GM18873 (cell line): ENCODE measurements at regions not wholly inside any gene's neighbourhood (a gene's known extent, or its start where the extent isn't known, plus 50 kb on each side); places are given as distances from the start of the nearest gene placed in this dataset.

ENCODE experiments used
- ATAC-seq: cut with Tn5 transposase; IDR thresholded peaks from one replicate; pipeline ENCODE4 v1.9.1; 2021; ENCODE audit warnings: mild to moderate bottlenecking, moderate library complexity, moderate number of reproducible peaks; ENCODE audit not compliant: unreplicated experiment, low FRiP score

- ATAC-seq, result no peak
These were observed 248.7 kb downstream of the RBFOX3 start for GRCh38 chr17:79361873-79362771.

GRCh38 chr17:79361221-79361734, 249.6 kb downstream of the RBFOX3 start:
- ATAC-seq, result no peak

DNA sequence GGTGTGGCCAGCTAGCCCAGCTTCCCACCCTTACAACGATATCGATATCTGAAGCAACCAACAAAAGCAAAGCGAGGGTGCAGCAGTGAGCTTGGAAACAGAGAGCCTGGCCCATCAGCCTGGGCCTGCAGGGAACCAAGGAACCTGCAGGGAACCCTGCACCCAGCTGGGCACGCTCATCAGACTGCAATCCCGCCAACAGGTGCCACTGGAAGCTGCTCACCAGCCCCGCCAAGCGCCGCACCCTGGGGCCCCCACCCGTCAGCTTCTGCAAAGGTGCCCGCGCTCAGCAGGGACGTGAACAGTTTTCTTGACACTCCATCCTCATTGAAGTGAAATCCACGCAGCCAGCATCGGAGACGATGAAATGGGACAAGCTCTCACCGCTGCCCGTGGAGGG, 250.7 kb downstream of the RBFOX3 start:
- no peak for ATAC-seq

GRCh38 chr17:79356839-79357447, 253.9 kb downstream of the RBFOX3 start:
- no peak for ATAC-seq

- ATAC-seq, result no peak
These were observed 255.7 kb downstream of the RBFOX3 start for GRCh38 chr17:79355165-79355564.

- no peak for ATAC-seq
These were observed 256.6 kb downstream of the RBFOX3 start for GRCh38 chr17:79354173-79354820.

- ATAC-seq, result no peak
These were observed 257.3 kb downstream of the RBFOX3 start for GRCh38 chr17:79353548-79353947.

GRCh38 chr17:79353016-79353415, 257.8 kb downstream of the RBFOX3 start:
- no peak for ATAC-seq

- ATAC-seq, result no peak
These were observed 260.3 kb downstream of the RBFOX3 start for GRCh38 chr17:79350533-79350932.

DNA sequence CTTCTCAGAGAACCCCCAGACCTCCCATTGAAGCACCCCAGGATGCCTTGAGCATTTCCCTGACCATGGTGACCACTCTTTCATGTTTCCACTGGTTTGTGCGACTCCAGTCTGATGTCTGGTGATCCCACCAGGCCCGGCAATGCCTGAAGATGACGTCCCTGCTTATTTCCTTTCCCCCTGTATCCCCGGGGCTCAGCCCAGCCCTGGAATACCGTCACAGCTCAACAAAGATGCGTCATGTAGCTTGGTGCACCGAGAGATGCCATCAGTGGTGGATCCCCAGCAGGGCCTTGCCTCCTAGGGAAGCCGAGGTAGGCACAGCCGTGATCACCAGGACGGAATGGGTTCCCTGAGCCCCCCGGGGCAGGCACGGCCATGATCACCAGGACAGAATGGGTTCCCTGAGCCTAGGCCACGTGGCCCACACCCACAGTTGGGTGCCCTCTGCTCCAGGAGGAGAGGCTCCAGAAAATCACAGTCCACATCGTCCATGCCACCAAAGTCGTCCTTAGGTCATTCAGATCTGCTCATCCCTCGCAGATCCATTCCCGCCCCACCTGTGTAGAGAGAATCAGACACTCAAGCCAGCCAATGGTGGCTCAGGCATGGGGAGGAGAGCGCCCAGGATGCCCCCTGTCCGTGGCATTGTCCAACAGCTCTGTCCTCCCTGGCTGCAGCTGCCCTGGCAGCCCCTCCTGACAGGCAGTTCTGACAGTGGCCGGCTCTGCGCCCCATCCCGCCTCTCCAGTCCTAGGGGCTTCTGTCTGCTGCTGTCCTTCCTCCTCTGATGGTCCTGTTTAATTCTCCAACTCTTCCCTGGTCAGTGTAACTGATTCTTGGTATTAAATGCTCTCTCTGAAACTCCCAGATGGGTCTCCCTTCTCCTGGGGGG, 261.1 kb downstream of the RBFOX3 start:
- no peak for ATAC-seq

GRCh38 chr17:79342376-79342775, 267.8 kb downstream of the ENGASE start:
- no peak for ATAC-seq

GRCh38 chr17:79341816-79342215, 267.2 kb downstream of the ENGASE start:
- no peak for ATAC-seq

GRCh38 chr17:79341222-79341780, 266.7 kb downstream of the ENGASE start:
- ATAC-seq, result no peak

DNA sequence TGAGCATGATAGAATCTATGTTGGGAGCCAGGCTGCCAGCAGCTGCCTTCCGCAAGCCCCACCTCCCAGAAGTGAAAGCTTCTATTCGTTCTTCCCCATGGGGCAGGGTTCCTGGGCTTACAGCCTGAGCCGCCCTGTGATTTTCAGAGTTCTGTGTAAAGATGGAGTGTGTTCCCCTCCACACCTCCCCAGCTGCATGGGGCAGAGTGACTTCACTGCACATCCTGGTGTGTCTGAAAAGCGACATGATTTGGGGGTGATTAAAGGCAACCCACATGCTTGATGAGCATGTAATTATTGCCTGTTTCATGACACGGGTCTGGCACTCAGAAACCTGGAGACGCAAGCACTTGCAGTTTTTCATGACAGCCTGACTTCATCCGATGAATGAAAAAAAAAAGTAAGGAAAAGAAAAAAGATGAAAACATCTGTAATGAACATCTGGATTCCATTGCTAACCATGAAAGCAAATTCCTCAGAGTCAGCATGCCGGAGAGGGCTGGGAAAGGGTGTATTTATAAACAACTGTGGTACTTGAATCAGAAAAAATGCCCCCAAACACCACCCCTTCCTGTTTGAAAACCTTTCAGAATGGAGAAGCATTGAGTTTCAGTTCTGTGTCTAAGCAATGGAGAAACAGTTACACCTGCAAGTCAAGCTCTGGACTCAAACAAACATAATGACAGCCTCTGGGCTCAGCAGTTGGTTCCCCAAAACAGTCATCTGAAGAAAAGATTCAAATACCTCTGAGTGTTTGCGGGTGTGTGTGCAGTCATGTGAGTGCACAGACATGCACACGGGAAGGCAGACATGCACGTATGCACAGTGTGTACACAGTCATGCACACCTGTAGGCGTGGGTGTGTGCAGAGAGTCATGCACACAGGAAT, 266.0 kb downstream of the ENGASE start:
- peak; percentile 65 for ATAC-seq

DNA sequence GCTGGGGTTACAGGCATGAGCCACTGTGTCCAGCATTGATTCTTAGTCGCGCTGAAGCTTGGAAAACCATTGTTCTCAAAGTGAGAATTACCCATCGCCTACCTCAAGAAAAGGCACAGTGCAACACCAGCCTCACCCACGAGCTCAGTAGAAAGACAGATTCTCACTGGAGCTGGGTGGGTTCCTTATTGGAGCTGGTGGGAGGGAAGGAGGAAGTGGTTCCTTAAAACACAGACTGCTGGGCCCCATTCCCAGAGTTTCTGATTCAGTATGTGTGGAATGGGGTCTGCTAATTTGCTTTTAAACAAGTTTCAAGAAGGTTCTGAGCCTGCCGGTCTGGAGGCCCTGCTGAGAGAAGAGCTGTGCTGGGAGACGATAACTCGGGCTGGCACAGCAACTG, 264.7 kb downstream of the ENGASE start:
- no peak for ATAC-seq

- no peak for ATAC-seq
These were observed 264.0 kb downstream of the ENGASE start for GRCh38 chr17:79338604-79339003.

DNA sequence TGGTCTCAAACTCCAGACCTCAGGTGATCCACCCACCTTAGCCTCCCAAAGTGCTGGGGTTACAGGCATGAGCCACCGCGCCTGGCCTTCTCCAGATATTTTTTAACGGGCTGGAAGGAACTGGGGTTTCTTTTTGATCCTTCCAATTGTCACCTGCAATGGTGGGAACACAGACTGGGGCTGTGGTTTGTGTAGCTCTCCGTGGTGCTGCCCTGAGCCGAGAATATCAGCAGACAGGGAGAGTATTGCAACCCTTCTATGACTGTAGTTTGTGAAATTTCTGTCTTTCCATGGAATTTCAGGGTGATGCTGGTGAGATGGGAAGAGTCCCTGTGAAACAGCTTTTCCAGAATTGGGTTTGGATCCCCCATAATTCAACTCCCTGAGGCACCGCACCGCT, 263.5 kb downstream of the ENGASE start:
- no peak for ATAC-seq

DNA sequence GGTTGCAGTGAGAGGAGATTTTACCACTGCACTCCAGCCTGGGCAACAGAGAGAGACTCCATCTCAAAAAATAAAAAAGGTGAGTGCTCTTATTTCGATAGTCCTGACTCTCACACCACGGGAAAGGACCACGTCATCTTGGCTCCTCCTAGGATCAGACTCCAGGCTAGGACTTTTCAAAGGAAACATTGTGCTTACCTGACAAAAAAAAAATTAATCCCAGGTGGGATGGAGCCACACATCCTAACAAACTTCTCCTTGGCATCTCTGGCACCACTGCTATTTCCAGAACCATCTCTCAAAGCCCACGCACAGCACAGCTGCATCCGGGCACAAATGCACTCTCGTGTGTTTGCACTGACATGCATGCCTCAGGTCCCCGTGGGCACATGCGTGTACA, 262.4 kb downstream of the ENGASE start:
- ATAC-seq, result no peak

DNA sequence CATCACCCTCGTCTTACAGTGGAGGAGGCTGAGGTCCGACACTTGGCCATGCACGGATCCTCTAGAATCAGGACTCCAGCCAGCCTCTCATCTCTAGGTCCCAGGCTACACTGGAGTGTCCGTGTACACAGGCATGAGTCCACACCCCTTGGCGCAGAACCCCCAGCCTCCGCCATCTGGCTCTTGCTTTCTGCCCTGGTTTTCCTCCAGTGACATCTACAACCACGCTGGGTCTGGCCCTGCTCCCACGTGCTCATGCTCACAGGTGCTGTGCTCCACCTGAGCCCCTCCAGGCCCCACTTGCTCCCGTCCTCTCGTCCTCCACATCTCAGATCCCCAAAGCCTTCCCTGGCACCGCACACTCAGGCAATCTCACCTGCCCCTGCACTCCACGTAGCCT, 260.8 kb downstream of the ENGASE start:
- ATAC-seq, result no peak
